ENCODE measurements at regions not wholly inside any gene's neighbourhood (a gene's known extent, or its start where the extent isn't known, plus 50 kb on each side); places are given as distances from the start of the nearest gene placed in this dataset.
A peak's percentile ranks its signal among the peaks of the same experiment; 100 is the strongest.
"Not testable (repeated sequence)": the region's sequence is repeated elsewhere in the genome, so short reads cannot be mapped to it uniquely, and the experiment has no call there.

DNA sequence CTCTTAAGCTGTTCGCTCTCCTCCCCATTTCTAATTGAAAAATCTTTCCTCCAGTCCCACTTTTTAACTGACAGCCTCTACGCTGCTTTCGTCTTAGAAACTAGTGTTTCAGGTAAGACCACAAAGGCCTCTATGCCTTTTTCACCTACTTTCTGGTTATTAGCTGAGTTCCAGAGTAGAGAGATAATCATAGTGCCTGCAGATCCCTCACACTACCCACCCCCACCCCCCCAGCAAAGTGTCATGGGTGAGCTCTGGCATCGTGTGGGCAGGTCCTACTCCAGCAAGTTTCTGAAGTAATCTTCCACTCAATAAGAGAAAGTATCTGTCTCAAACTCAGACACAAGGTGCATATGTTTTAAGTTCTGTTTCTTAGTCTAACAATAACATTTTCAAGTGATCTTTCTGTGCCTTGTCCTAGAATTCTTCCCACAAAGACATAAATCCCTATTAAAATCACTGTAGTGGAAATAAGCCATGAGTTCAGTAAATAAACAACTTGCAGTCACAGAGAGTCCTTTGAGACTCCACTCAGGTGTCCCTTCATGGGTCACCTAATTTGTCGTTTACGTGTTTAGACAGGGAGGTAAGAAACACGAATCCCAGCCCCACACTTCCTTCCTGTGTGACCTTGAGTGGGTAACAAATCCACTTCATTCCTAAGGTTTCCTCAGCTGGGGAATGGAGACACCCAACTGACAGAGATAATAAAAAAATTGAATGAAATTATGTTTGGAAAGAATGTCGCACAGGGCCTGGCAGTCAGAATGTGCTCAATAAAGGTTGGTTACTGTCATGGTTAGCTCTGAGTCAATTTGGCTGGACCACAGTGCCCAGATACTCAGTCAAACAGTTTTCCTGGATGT lies 228.9 kb upstream of the CAND1 start:
- DNase-seq, result no peak
- ATAC-seq, result no peak

DNA sequence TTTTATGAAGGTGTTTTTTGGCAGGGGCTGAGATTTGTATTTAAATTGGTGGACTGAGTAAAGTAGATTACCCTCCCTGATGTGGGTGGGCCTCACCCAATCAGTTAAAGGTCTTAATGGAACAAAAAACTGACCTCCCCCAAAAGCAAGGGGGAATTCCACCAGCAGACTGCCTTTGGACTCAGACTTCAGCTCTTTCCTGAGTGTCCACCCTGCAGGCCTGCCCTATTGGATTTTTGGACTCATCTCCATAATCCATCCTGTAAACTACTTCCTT lies 228.4 kb upstream of the CAND1 start:
- ATAC-seq (no peak), DNase-seq (no peak)

DNA sequence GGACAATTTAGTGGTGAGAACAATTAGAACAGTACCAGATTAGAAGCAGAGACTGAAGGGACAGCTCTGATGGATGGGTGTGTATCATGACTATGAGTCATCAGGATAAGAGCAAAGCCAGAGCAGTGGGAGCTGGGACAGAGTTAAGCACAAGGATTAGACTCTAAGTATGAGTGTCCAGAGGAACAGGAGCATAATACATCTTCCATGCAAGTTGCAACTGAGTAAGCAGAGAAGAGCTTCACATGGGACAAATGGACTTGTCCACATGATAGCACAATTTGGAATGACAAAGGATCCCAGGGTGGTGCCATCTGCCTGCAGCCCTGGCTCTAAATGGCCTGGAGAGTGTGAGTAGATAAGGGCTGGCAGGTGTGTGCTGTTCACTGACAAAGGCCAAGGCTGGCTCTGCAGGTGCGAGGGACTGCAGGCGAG lies 226.4 kb upstream of the CAND1 start:
- DNase-seq, result no peak
- ATAC-seq, result no peak

DNA sequence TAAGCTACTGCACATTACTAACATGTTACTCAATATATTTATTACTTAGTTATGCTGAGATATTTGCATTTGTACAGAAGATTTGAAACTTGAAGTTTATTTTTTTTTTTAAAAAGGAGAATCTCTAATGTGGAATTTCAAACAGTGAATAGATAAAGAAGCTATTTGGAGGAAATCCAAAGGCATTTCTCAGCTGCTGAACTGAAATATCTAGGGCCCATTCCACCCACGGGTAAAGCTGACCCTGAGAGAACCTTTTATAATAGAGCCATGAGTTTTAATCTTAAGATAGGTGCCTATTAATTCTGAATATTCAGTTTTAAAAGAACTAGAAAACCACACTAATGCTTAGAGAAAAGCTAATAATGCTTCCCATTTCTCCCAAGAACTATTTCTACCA lies 225.4 kb upstream of the CAND1 start:
- ATAC-seq, result no peak
- DNase-seq, result no peak

DNA sequence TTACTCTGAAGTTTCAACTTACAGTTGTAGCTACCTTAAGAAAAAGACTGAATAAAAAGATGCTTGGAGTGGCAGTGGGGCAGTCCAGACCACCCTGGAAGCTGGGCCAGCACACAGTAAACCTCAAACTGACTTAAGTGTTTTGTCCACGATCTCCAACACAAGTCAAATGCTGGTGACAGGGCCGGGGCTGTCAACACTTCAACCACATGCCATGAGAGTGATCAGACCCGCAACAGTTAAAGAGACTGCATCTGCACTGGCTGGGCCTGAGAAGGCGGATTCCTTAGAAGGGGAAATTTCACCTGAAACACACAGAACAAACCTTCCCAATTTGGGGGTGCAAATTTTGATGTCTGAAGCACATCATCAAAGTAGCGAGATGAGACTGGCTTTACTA lies 223.5 kb upstream of the CAND1 start:
- no peak for ATAC-seq
- no peak for DNase-seq

DNA sequence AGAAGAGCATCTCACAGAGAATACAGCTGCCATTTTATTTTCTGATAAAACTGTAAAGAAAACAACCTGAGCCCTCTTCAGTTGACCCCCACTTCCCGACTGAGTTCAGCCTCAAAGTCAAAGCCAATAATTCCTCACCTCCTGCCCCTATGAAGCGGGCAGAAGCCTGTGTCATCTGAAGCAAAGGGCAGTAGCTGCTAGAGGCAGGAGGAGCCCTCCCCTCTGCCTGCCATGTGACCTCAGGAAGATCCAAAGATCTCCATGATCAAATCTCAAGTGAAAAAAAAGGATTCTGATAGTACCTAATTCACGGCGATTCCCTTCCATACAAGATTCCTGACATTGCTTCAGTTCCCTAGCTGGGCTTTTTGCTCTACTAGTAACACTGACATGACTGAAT lies 223.1 kb upstream of the CAND1 start:
- DNase-seq (no peak), ATAC-seq (no peak)

DNA sequence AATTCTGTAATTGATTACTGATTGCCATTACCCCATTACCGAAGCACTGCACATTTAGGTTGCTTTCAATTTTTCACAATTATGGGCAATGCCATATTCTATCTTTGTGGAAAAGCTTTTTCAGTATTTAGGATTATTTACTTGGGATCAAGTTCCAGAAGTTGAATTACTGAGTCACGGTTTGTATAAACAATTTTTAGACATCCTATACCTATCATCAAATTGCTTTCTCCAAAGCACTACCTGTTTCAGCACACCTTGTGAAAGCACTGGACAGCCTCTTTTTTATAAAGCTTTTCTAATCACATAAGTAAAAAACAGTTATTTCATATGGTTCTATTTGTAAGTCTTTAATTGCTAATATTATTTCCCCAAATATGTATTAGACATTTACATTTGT lies 221.5 kb upstream of the CAND1 start:
- ATAC-seq, result no peak
- DNase-seq, result no peak

DNA sequence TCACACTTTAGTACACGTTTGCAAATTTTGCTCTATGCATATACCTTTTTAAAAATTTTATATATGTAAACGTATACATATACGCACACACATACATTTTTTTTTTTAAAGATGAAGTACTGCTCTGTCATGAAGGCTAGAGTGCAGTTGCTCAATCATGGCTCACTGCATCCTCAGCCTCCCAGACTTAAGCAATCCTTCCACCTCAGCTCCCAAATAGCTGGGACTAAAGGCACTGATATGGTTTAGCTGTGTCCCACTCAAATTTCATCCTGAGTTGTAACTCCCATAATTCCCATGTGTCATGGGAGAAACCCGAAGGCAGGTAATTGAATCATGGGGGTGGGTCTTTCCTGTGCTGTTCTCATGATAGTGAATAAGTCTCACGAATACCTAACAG lies 220.8 kb upstream of the CAND1 start:
- no peak for ATAC-seq
- DNase-seq, result no peak

DNA sequence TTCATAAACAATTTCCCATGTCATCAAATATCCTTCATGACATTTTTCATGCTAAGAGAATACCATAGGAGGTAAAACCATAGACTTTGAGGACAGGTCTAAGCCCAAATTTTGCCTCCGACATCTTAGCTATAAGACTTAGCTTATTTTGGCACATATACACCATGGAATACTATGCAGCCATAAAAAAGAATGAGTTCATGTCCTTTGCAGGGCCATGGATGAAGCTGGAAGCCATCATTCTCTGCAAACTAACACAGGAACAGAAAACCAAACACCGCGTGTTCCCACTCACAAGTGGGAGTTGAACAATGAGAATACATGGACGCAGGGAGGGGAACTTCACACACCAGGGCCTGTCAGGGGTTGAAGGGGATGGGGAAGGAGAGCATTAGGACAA lies 220.0 kb upstream of the CAND1 start:
- not testable (repeated sequence) for ATAC-seq, DNase-seq

DNA sequence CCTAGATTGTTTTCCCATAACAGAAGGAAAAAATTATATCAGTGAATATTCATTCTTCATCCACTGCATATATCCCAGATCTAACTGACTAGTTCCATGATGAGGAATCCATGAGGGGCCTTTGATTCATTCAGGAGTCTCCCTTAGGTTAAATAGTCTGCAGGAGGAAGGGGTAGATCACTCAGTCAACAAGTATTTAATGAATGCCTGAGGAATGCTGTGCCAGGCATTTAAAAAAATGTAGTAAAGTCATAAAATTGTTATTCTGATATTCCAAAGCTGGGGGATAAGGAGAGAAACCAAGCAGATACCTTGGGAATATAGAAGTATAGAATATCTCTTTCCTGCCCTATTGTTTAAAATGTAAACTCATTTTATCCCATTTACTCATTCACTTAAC lies 216.2 kb upstream of the CAND1 start:
- ATAC-seq, result no peak

DNA sequence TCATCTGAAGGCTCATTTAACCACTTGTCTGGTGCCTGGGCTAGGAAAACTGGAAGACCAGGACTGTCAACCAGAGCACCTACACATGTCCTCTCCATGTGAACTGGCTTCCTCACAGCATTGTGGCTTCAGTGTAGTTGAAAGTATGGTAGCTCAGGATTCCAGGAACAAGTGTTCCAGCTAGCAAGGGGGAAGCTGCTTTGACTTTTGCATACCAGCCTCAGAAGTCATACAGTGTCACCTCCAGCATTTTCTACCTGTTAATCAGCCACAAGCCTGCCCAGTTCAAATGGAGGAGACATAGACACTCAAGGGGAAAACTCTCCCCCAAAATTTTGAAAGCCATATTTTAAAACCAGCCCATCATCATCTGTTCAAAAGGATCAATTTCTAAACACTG lies 212.8 kb upstream of the CAND1 start:
- DNase-seq (no peak), ATAC-seq (no peak)

More for the DNA sequence above, 216.2 kb upstream of the CAND1 start:
- DNase-seq, result no peak

DNA sequence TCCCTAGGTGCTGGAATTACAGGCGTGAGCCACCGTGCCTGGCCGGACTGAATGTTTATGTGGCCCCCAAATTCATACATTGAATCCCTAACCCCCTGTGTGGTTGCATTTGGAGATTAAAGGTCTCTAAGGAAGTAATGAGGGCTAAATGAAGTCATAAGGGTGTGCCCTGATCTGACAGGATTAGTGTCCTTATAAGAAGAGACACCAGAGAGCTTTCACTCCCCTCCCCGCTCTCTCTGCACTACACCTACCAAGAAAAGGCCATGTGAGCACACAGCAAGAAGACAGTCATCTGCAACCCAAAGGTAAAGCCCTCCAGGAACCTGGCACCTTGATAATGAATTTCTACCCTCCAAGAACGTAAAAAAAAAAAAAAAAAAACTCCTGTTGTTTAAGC lies 212.1 kb upstream of the CAND1 start:
- no peak for DNase-seq
- ATAC-seq, result no peak

DNA sequence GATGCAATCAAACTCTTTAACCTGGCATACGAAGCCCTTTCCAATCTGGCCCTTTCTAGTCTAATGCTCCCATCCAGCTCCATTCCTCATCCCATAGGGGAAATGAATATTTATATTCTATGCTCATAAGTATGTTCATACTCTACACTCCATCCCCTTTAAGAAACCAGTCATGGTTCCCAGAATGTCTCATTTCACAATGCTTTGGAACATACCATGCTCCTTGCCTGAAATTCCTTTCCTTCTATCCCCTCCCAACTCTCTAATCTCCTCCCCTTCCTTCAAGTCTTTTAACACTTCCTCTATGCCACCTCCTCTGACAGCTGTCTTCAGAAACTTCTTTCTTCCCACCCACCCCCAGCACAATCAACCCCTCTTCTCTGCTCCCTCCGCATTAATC lies 207.0 kb upstream of the CAND1 start:
- ATAC-seq (no peak), DNase-seq (no peak)

DNA sequence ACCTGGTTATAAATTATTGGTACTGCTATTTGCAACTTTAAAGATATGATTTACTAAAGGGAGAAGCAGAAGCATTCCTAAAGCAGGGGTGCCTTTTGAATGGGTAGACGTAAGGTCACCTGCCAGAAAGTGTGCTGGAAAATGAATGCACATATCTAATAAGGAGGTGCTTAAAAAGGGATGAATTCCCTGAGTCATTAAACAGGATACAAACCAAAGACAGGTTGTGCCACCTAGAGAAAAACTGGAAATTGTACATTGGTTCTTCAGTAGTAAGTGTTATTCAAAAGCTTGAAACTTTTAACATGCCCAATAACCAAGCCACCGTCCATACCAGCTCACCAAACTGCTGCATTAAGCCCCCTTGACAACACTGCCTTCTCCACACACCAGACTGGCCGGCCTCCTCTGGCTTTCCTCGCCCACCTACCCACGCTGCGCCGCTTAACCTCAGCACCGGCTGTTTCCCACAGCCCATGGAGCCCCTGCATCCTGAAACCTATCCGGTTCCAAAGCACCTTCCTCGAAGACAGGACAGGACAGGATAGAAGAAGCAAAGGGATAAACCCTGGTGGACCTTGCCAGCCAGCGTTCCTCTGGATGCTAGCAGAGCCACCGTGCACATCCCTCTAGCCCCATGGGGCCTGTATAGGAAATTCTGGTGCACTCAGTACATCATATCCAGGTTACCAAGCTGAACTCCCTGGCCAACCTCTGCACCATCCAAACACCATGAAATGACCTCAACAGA lies 201.5 kb upstream of the CAND1 start:
- DNase-seq, result peak; percentile 5
- ATAC-seq, result no peak

DNA sequence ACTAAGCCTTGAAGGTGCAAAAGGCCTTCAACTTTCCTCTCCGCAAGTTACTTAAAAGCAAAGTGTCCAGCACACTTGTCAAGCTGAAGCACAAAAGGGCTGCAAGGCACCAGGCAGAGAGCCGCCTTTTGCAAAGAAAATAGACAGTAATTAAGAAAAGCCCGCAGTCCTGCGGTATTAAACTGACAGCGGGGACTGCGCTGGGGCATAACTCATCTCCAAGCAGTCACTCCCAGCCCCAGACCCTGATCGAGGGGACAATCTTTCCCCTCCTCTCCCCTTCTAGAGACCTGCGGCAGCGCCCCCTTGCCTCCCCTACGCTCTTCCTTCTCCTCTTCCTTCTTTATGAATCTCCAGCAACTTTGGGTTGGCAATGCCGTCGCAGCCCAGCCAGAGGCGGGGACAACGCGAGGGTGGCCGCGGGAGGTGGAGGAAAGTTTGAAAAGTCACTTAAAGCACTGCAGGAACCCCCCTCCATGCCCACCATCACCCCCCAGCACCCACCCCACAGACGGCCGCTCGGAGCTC lies 200.9 kb upstream of the CAND1 start:
- ATAC-seq (peak; percentile 10), DNase-seq (peak; percentile 22)

DNA sequence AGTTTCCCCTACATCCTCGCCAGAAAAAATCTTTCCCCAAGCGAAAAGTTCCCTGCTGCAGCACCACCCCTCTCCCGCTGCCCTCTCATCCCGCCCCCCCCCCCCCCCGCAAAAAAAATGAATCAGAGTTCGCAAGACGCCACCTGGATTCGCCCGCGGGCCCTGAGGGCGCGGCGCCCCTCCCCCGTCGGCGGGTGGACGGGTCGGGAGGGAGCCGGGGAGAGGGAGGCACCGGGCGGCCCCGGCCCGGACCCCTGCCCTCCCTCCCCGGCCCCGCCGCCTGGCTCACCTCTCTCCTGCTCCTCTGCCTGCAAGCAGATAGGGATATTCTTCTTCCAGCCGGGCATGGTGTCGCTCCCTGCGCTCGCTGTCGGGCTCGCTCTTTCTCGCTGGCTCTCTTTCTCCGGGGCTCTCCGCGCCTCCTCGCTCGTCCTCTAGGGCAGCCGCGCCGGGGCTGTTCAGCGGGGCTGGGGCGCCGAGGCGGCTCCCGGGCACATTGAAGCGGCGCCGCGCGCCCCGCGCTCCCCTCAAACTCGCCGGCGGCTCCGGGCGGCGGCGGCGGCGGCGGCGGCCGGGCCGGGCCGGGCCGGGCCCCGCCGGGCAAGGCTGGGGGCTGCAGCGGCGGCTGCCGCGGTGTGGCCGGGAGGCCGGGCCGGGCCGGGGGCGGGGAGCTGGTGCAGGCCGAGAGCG lies 200.3 kb upstream of the CAND1 start:
- ATAC-seq, result peak; percentile 47
- peak; percentile 50 for DNase-seq

DNA sequence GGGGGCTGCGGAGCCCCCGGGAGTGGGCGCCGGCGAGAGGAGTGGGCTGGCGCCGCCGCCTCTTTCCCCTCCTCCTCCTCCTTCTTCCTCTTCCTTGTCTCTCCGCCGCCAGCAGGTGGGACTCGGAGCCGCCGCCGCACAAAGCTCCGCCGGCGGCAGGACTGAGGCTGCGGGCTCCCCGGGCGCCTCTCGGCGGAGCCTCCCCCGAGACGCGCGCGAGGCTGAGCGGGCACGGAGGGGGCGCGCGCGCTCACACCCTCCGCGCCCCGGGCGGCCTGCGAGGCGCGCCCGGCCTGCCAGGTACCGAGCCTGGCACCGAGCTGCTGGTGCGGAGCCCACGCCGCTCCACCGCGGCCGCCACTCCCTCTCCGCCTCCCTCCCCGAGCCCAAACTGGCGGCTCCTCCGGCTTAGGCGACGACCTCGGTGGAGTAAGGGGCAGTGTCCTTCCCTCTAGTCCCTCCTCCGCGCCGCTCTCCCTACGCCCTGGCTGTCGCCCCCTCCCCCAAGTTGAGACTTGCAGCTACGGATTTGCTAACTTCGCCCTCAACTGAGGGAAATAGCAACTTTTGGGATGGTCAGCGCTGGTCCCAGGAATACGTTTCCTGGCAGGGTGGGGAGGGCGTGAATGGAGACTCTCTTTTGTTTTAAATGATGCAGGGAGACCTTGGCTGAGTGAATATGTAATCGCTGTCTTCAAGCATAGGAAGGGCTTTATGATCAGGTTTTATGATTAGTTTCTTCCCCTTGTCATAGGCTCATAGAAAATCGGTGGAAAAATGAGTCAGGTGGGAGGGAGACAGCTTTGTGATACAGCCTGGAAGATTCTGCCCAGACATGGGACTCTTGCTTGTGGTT lies 199.5 kb upstream of the CAND1 start:
- ATAC-seq (peak; percentile 53), DNase-seq (peak; percentile 49)

DNA sequence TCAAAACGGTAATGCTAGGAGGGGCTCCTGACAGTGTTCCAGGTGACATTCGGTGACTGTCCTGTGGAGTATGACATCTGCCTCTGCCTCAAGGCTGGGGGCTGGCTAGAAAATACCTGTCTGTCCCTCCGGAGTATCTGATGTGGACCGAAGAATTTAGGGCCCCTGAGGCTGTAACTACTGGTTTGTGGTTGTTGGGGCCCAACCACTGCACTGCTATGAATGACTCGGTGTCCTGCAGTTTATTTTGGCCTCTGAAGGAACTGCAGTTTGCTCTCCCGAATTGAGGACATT lies 198.9 kb upstream of the CAND1 start:
- peak; percentile 16 for DNase-seq
- ATAC-seq, result no peak

DNA sequence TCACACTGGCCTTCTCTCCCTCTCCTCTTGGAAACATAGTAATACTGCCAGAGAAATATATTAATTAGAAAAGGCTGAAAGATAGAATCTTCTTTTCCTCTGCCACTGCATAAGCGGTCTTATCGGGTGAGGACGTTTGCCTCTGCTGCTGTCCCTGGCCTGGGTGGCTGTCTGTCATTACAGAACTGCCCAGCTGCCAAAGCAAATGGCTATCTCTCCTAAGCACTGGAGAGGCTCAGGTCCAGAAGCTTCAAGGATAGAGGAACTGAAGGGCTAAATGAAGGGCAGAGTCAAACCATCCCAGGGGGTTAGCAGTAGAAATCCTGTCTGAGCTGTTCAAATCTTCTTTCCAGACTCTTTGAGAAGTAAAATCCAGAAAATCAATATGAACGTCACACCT lies 198.6 kb upstream of the CAND1 start:
- ATAC-seq (no peak), DNase-seq (no peak)

DNA sequence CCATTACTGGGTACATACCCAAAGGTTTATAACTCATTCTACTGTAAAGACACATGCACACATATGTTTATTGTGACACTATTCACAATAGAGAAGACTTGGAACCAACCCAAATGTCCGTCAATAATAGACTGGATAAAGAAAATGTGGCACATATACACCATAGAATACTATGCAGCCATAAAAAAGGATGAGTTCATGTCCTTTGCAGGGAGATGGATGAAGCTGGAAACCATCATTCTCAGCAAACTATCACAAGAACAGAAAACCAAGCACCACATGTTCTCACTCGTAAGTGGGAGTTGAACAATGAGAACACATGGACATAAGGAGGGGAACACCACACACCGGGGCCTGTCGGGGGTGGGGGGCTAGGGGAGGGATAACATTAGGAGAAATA lies 196.9 kb upstream of the CAND1 start:
- ATAC-seq, DNase-seq: not testable (repeated sequence)

DNA sequence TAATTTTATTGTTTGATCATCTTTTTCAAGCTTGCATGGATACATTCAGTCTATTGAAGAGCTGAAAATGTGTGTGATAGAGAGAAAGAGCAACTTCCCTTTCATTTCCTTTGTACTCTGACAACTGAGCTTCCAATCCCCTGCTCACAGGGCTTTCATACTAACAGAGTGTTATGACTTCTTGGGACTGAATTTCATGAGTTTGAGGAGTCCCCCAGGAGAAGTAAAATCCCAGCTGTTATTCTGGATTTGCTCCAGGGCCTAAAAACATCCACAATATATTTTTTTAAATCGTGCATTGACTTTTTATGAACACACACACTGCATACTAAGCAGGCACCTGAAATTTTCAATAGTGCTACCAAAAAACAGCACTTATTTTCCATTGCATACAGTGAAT lies 195.8 kb upstream of the CAND1 start:
- ATAC-seq, result no peak
- DNase-seq, result no peak

DNA sequence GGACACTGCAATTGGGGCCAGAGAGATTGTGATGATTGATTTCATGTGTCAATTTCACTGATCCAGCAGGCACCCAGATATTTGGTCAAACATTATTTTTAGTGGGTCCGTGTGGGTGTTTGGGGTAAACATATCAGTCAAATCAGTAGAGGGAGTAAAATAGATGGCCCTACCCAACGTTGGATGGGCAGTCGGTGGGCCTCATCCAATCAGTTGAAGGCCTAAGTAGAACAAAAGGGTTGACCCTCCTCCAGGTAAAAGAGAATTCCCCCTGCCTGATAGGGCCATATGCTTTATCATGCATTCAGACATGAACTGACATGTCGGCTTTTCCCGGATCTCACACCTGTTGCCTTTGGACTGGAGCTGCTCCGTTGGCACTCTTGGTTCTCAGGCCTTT lies 195.1 kb upstream of the CAND1 start:
- no peak for DNase-seq
- ATAC-seq, result no peak
